ENCODE measurements at regions not wholly inside any gene's neighbourhood (a gene's known extent, or its start where the extent isn't known, plus 50 kb on each side); places are given as distances from the start of the nearest gene placed in this dataset.

DNA sequence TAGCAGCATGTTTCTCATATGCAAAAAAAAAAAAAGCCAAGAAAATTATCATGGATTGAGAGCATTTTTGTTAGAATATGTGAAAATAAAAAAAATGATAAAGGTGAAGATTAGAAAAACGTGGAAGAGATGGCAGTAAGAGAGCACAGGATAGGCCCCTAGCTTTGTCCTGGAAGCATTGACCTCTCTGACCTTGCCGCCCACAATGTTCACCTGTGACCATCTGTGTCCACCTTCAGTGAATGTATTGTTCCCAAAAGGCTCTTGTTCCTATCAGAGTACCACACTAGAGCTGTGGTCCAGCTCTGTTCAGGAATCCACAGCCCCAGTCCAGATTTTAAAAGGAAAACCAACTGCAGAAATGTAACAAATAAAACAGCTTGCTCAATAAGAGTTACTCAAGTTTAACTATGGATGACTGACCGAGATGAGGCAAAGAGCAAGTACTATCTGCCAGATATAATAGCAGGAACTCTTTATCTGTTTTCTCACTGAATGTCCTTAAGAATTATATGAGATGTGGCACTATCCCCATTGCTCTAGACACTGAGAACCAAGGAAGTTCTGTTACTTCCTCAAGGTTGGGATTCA lies 287.7 kb upstream of the STXBP5 start:
- TF ChIP-seq, protein P1, sequence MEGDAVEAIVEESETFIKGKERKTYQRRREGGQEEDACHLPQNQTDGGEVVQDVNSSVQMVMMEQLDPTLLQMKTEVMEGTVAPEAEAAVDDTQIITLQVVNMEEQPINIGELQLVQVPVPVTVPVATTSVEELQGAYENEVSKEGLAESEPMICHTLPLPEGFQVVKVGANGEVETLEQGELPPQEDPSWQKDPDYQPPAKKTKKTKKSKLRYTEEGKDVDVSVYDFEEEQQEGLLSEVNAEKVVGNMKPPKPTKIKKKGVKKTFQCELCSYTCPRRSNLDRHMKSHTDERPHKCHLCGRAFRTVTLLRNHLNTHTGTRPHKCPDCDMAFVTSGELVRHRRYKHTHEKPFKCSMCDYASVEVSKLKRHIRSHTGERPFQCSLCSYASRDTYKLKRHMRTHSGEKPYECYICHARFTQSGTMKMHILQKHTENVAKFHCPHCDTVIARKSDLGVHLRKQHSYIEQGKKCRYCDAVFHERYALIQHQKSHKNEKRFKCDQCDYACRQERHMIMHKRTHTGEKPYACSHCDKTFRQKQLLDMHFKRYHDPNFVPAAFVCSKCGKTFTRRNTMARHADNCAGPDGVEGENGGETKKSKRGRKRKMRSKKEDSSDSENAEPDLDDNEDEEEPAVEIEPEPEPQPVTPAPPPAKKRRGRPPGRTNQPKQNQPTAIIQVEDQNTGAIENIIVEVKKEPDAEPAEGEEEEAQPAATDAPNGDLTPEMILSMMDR (IDR thresholded peaks at IDR 0.05; ENCODE audit: low read length): no peak
- TF ChIP-seq EZH2phosphoT487 (IDR thresholded peaks at IDR 0.05; ENCODE audit: low read length) (no peak), EZH2 (optimal IDR thresholded peaks at IDR 0.05; ENCODE audit: low read depth, low read length) (no peak)

Data from MM.1S (cell line).